GM23338 (cell line): ENCODE measurements at regions not wholly inside any gene's neighbourhood (a gene's known extent, or its start where the extent isn't known, plus 50 kb on each side); places are given as distances from the start of the nearest gene placed in this dataset.

Source experiments
- ATAC-seq: fragments of 200-7000 bp; cut with Tn5 transposase; 3 replicates; pipeline ENCODE4 v1.9.1; 2020
- DNase-seq: peaks from one replicate; pipeline ENCODE4 v3.0.0-alpha.2; 2015; ENCODE audit warnings: low spot score
- H2AFZ ChIP-seq: fragments of 200-600 bp; sonication (generic); 2 replicates; pipeline ENCODE4 v1.8.0; 2016; ENCODE audit warnings: antibody characterized with exemption, mild to moderate bottlenecking, moderate library complexity
- H3F3A ChIP-seq: fragments of 200-600 bp; sonication (generic); replicated peaks from 2 replicates; pipeline ENCODE4 v1.8.0; 2017; ENCODE audit warnings: antibody characterized with exemption, mixed run types, low read depth
- H3K27ac ChIP-seq: fragments of 200-600 bp; sonication (generic); 2 replicates; pipeline ENCODE4 v1.6.1; 2016; ENCODE audit warnings: low read depth
- H3K27me3 ChIP-seq: fragments of 200-600 bp; sonication (generic); 2 replicates; pipeline ENCODE4 v1.8.0; 2016; ENCODE audit warnings: mild to moderate bottlenecking, mixed run types, moderate library complexity; ENCODE audit not compliant: insufficient read depth
- H3K36me3 ChIP-seq: fragments of 200-600 bp; sonication (generic); 2 replicates; pipeline ENCODE4 v1.8.0; 2016; ENCODE audit warnings: mild to moderate bottlenecking; ENCODE audit not compliant: insufficient read depth
- H3K4me1 ChIP-seq: fragments of 200-600 bp; sonication (generic); 2 replicates; pipeline ENCODE4 v1.8.0; 2016; ENCODE audit warnings: mild to moderate bottlenecking, moderate library complexity; ENCODE audit not compliant: insufficient read depth
- H3K4me2 ChIP-seq: fragments of 200-600 bp; sonication (generic); 2 replicates; pipeline ENCODE4 v1.7.1; 2017; ENCODE audit warnings: mixed run types
- H3K4me3 ChIP-seq: fragments of 200-600 bp; sonication (generic); 2 replicates; pipeline ENCODE4 v1.6.1; 2016; ENCODE audit warnings: mixed run types
- H3K79me2 ChIP-seq: fragments of 200-600 bp; sonication (generic); replicated peaks from 2 replicates; pipeline ENCODE4 v1.8.0; 2017; ENCODE audit warnings: mild to moderate bottlenecking; ENCODE audit not compliant: insufficient read depth
- H3K9me2 ChIP-seq: fragments of 200-600 bp; sonication (generic); 2 replicates; pipeline ENCODE4 v1.8.0; 2017; ENCODE audit not compliant: insufficient read depth
- H4K20me1 ChIP-seq: fragments of 200-600 bp; sonication (generic); replicated peaks from 2 replicates; pipeline ENCODE4 v1.8.0; 2017; ENCODE audit warnings: mild to moderate bottlenecking; ENCODE audit not compliant: insufficient read depth
- H3K27ac Mint-ChIP-seq: 2 replicates; pipeline ENCODE4 v1.8.0; 2020; ENCODE audit warnings: inconsistent platforms, mild to moderate bottlenecking, moderate library complexity, mixed read lengths
- H3K27me3 Mint-ChIP-seq: 3 replicates; pipeline ENCODE4 v1.8.0; 2022; ENCODE audit warnings: low read depth, mild to moderate bottlenecking, moderate library complexity, mixed read lengths, inconsistent platforms; ENCODE audit not compliant: insufficient read depth, poor library complexity
- H3K36me3 Mint-ChIP-seq: 3 replicates; pipeline ENCODE4 v1.8.0; 2021; ENCODE audit warnings: low read depth, mild to moderate bottlenecking, inconsistent platforms, moderate library complexity, mixed read lengths
- H3K4me1 Mint-ChIP-seq: 3 replicates; pipeline ENCODE4 v1.8.0; 2020; ENCODE audit warnings: mild to moderate bottlenecking, inconsistent platforms, mixed read lengths
- H3K4me3 Mint-ChIP-seq: 3 replicates; pipeline ENCODE4 v1.8.0; 2021; ENCODE audit warnings: moderate library complexity, mild to moderate bottlenecking, inconsistent platforms, mixed read lengths
- H3K9me3 Mint-ChIP-seq: 3 replicates; pipeline ENCODE4 v1.8.0; 2020; ENCODE audit warnings: moderate library complexity, mild to moderate bottlenecking, inconsistent platforms, mixed read lengths
- CREB1 ChIP-seq: fragments of 250-450 bp; sonication (Bioruptor Pico); IDR thresholded peaks from 2 replicates; pipeline ENCODE4 v1.5.0; 2020; ENCODE audit warnings: low read depth, mild to moderate bottlenecking, moderate library complexity
- EZH2 ChIP-seq: fragments of 200-600 bp; sonication (generic); IDR thresholded peaks from one replicate; pipeline ENCODE4 v1.8.0; 2017; ENCODE audit warnings: antibody characterized with exemption, mild to moderate bottlenecking, low read depth; ENCODE audit not compliant: unreplicated experiment
- EZH2phosphoT487 ChIP-seq: fragments of 200-600 bp; sonication (generic); IDR thresholded peaks from one replicate; pipeline ENCODE4 v1.8.1; 2018; ENCODE audit warnings: antibody characterized with exemption; ENCODE audit not compliant: unreplicated experiment
- NANOG ChIP-seq: IDR thresholded peaks from 2 replicates; pipeline ENCODE4 v1.6.1; 2016; ENCODE audit warnings: antibody characterized with exemption, borderline replicate concordance
- POLR2AphosphoS5 ChIP-seq: IDR thresholded peaks from 2 replicates; pipeline ENCODE4 v1.6.1; 2016; ENCODE audit warnings: antibody characterized with exemption, low read depth
- ZNF114 ChIP-seq: fragments of 250-450 bp; sonication (Bioruptor Pico); IDR thresholded peaks from 2 replicates; pipeline ENCODE4 v1.5.0; 2020; ENCODE audit warnings: mild to moderate bottlenecking, moderate library complexity
- ZNF331 ChIP-seq: fragments of 250-450 bp; sonication (Bioruptor Pico); IDR thresholded peaks from 2 replicates; pipeline ENCODE4 v1.5.0; 2020; ENCODE audit warnings: low read depth, mild to moderate bottlenecking, moderate library complexity
- TF ChIP-seq, protein P1 (sequence below): fragments of 250-450 bp; sonication (Bioruptor Pico); IDR thresholded peaks from 2 replicates; pipeline ENCODE4 v1.5.0; 2020; ENCODE audit warnings: mild to moderate bottlenecking, moderate library complexity

DNA sequence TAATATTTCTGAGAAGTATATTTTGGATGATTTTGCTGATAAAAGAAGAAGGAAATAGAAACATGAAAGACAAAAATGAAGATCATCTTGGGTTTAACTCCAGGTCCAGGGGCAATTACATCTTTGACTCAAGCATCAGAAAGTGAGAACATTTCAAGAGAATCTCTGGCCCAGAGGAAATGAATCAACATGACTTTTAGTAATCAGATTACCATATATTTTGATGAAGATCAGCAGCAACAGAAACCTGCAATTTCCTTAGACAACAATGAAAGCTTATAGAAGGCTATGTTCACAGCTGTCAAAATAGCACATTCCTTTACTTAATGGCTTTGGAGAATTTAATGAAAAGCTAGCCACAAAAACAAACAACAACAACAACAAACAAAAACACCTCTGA is 638.1 kb downstream of the EFNA5 start (continued):
- TF ChIP-seq, protein P1, sequence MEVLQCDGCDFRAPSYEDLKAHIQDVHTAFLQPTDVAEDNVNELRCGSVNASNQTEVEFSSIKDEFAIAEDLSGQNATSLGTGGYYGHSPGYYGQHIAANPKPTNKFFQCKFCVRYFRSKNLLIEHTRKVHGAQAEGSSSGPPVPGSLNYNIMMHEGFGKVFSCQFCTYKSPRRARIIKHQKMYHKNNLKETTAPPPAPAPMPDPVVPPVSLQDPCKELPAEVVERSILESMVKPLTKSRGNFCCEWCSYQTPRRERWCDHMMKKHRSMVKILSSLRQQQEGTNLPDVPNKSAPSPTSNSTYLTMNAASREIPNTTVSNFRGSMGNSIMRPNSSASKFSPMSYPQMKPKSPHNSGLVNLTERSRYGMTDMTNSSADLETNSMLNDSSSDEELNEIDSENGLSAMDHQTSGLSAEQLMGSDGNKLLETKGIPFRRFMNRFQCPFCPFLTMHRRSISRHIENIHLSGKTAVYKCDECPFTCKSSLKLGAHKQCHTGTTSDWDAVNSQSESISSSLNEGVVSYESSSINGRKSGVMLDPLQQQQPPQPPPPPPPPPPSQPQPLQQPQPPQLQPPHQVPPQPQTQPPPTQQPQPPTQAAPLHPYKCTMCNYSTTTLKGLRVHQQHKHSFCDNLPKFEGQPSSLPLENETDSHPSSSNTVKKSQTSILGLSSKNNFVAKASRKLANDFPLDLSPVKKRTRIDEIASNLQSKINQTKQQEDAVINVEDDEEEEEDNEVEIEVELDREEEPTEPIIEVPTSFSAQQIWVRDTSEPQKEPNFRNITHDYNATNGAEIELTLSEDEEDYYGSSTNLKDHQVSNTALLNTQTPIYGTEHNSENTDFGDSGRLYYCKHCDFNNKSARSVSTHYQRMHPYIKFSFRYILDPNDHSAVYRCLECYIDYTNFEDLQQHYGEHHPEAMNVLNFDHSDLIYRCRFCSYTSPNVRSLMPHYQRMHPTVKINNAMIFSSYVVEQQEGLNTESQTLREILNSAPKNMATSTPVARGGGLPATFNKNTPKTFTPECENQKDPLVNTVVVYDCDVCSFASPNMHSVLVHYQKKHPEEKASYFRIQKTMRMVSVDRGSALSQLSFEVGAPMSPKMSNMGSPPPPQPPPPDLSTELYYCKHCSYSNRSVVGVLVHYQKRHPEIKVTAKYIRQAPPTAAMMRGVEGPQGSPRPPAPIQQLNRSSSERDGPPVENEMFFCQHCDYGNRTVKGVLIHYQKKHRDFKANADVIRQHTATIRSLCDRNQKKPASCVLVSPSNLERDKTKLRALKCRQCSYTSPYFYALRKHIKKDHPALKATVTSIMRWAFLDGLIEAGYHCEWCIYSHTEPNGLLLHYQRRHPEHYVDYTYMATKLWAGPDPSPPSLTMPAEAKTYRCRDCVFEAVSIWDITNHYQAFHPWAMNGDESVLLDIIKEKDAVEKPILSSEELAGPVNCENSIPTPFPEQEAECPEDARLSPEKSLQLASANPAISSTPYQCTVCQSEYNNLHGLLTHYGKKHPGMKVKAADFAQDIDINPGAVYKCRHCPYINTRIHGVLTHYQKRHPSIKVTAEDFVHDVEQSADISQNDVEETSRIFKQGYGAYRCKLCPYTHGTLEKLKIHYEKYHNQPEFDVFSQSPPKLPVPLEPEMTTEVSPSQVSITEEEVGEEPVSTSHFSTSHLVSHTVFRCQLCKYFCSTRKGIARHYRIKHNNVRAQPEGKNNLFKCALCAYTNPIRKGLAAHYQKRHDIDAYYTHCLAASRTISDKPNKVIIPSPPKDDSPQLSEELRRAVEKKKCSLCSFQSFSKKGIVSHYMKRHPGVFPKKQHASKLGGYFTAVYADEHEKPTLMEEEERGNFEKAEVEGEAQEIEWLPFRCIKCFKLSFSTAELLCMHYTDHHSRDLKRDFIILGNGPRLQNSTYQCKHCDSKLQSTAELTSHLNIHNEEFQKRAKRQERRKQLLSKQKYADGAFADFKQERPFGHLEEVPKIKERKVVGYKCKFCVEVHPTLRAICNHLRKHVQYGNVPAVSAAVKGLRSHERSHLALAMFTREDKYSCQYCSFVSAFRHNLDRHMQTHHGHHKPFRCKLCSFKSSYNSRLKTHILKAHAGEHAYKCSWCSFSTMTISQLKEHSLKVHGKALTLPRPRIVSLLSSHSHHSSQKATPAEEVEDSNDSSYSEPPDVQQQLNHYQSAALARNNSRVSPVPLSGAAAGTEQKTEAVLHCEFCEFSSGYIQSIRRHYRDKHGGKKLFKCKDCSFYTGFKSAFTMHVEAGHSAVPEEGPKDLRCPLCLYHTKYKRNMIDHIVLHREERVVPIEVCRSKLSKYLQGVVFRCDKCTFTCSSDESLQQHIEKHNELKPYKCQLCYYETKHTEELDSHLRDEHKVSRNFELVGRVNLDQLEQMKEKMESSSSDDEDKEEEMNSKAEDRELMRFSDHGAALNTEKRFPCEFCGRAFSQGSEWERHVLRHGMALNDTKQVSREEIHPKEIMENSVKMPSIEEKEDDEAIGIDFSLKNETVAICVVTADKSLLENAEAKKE (CRISPR knock-in tag), result no peak
- TF ChIP-seq EZH2, result no peak
- TF ChIP-seq NANOG, result no peak

DNA sequence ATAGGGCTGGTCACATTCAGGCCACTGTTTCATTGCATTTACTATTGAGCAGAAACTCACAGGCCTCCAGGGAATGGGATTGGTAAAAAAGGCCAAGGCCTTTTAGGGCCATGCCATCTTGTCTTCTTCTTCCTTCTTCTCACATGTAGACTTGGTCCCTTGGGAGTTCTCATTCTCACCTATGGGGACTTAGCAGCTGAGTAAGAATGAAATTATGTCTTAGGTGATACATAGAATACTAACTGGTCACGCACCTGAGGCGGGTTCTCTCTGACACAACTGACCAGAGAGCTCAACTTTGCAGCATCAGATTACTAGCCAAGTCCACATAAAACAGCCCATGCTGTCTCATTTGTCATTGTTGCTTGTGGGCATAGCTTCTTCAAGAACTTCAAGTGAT is 641.8 kb downstream of the EFNA5 start:
- H3K4me2 ChIP-seq, result no peak overlapping the region
- H3K27ac Mint-ChIP-seq, result no peak overlapping the region
- H2AFZ ChIP-seq, result no peak overlapping the region
- peaks cover 33% of the 10 kb centered on the region for H3K4me1 Mint-ChIP-seq
- ATAC-seq, result no peak
- no peaks in the 10 kb centered on the region for H3K79me2 ChIP-seq
- H3F3A ChIP-seq, result no peaks in the 10 kb centered on the region
- H3K4me1 ChIP-seq, result peaks cover 21% of the 10 kb centered on the region
- no peak overlapping the region for H3K4me3 ChIP-seq
- no peaks in the 10 kb centered on the region for H3K27me3 Mint-ChIP-seq
- H3K4me3 Mint-ChIP-seq, result no peak overlapping the region
- no peaks in the 10 kb centered on the region for H3K36me3 ChIP-seq
- no peaks in the 10 kb centered on the region for H4K20me1 ChIP-seq
- H3K36me3 Mint-ChIP-seq, result no peaks in the 10 kb centered on the region
- H3K9me3 Mint-ChIP-seq, result no peaks in the 10 kb centered on the region
- no peaks in the 10 kb centered on the region for H3K27me3 ChIP-seq
- no peaks in the 10 kb centered on the region for H3K9me2 ChIP-seq
- no peak for DNase-seq
- no peak overlapping the region for H3K27ac ChIP-seq
- no peak for TF ChIP-seq ZNF114 (CRISPR knock-in tag)
- TF ChIP-seq, protein P1 (CRISPR knock-in tag), result no peak
- no peak for TF ChIP-seq ZNF331 (CRISPR knock-in tag)
- TF ChIP-seq EZH2phosphoT487, result no peak
- TF ChIP-seq CREB1 (CRISPR knock-in tag), result no peak
- TF ChIP-seq POLR2AphosphoS5, result no peak
